ENCODE measurements at regions not wholly inside any gene's neighbourhood (a gene's known extent, or its start where the extent isn't known, plus 50 kb on each side); places are given as distances from the start of the nearest gene placed in this dataset.
A peak's percentile ranks its signal among the peaks of the same experiment; 100 is the strongest.
"Not testable (repeated sequence)": the region's sequence is repeated elsewhere in the genome, so short reads cannot be mapped to it uniquely, and the experiment has no call there.

- DNase-seq (ENCODE audit: low read depth): no peak
Observed at GRCh38 chr5:14054965-14055963, 87.9 kb upstream of the TRIO start.

GRCh38 chr5:14054111-14054854 lies 88.9 kb upstream of the TRIO start:
- DNase-seq (ENCODE audit: low read depth): no peak

- DNase-seq (ENCODE audit: low read depth): no peak
Observed at GRCh38 chr5:14050821-14051220, 92.3 kb upstream of the TRIO start.

GRCh38 chr5:14048434-14048833 lies 94.7 kb upstream of the TRIO start:
- DNase-seq (ENCODE audit: low read depth): no peak

- DNase-seq (ENCODE audit: low read depth): no peak
Observed at GRCh38 chr5:14041528-14042192, 97.2 kb upstream of the DNAH5 start.

GRCh38 chr5:14040542-14040941 lies 96.1 kb upstream of the DNAH5 start:
- no peak for DNase-seq (ENCODE audit: low read depth)

GRCh38 chr5:14039576-14039975 lies 95.1 kb upstream of the DNAH5 start:
- peak; percentile 50 for DNase-seq (ENCODE audit: low read depth)

- no peak for DNase-seq (ENCODE audit: low read depth)
Observed at GRCh38 chr5:14039063-14039462, 94.6 kb upstream of the DNAH5 start.

- DNase-seq (ENCODE audit: low read depth): peak; percentile 64
Observed at GRCh38 chr5:14038341-14038959, 94.0 kb upstream of the DNAH5 start.

- no peak for DNase-seq (ENCODE audit: low read depth)
Observed at GRCh38 chr5:14036947-14037346, 92.5 kb upstream of the DNAH5 start.

GRCh38 chr5:14036514-14036913 lies 92.0 kb upstream of the DNAH5 start:
- DNase-seq (ENCODE audit: low read depth): no peak

GRCh38 chr5:14035859-14036503 lies 91.5 kb upstream of the DNAH5 start:
- peak; percentile 87 for DNase-seq (ENCODE audit: low read depth)

GRCh38 chr5:14034963-14035362 lies 90.5 kb upstream of the DNAH5 start:
- DNase-seq (ENCODE audit: low read depth): no peak

GRCh38 chr5:14032918-14033317 lies 88.4 kb upstream of the DNAH5 start:
- DNase-seq (ENCODE audit: low read depth): no peak

GRCh38 chr5:14028938-14029584 lies 84.6 kb upstream of the DNAH5 start:
- DNase-seq (ENCODE audit: low read depth): no peak

GRCh38 chr5:14028188-14028587 lies 83.7 kb upstream of the DNAH5 start:
- DNase-seq (ENCODE audit: low read depth): no peak

- DNase-seq (ENCODE audit: low read depth): no peak
Observed at GRCh38 chr5:14025569-14026286, 81.2 kb upstream of the DNAH5 start.

GRCh38 chr5:14022971-14023370 lies 78.5 kb upstream of the DNAH5 start:
- no peak for DNase-seq (ENCODE audit: low read depth)

GRCh38 chr5:14020944-14021343 lies 76.5 kb upstream of the DNAH5 start:
- not testable (repeated sequence) for DNase-seq (ENCODE audit: low read depth)

GRCh38 chr5:14019768-14020290 lies 75.3 kb upstream of the DNAH5 start:
- DNase-seq (ENCODE audit: low read depth): no peak
